GM12864 (cell line): ENCODE measurements at regions not wholly inside any gene's neighbourhood (a gene's known extent, or its start where the extent isn't known, plus 50 kb on each side); places are given as distances from the start of the nearest gene placed in this dataset.

Experiments used
- DNase-seq: peaks from one replicate; pipeline ENCODE4 v3.0.0-alpha.2; 2011; ENCODE audit warnings: low read depth
- H3K4me3 ChIP-seq: 2 replicates; pipeline ENCODE4 v1.5.1; 2011; ENCODE audit warnings: mild to moderate bottlenecking, low read depth, low read length, control low read depth
- CTCF ChIP-seq: IDR thresholded peaks from 2 replicates; pipeline ENCODE4 v1.5.1; 2011; ENCODE audit warnings: low read depth, mild to moderate bottlenecking, moderate library complexity, low read length, control low read depth, inconsistent platforms; ENCODE audit errors: missing control alignments

- DNase-seq, result no peak
- TF ChIP-seq CTCF, result no peak
- H3K4me3 ChIP-seq, result no peak overlapping the region
Observed at GRCh38 chr13:107276936-107277335, 709.0 kb upstream of the ARGLU1 start.

GRCh38 chr13:107275945-107276614, 708.1 kb upstream of the ARGLU1 start:
- no peak for DNase-seq
- H3K4me3 ChIP-seq, result no peak overlapping the region
- TF ChIP-seq CTCF, result no peak

GRCh38 chr13:107275312-107275711, 707.4 kb upstream of the ARGLU1 start:
- TF ChIP-seq CTCF, result no peak
- no peak for DNase-seq
- no peak overlapping the region for H3K4me3 ChIP-seq

- no peak for DNase-seq
- H3K4me3 ChIP-seq, result no peak overlapping the region
- no peak for TF ChIP-seq CTCF
Observed at GRCh38 chr13:107271227-107271626, 703.3 kb upstream of the ARGLU1 start.

- no peak overlapping the region for H3K4me3 ChIP-seq
- no peak for TF ChIP-seq CTCF
- DNase-seq, result no peak
Observed at GRCh38 chr13:107266657-107267056, 698.7 kb upstream of the ARGLU1 start.

- H3K4me3 ChIP-seq, result no peak overlapping the region
- no peak for DNase-seq
- no peak for TF ChIP-seq CTCF
Observed at GRCh38 chr13:107258599-107259187, 690.8 kb upstream of the ARGLU1 start.

- TF ChIP-seq CTCF, result no peak
- no peak for DNase-seq
- no peak overlapping the region for H3K4me3 ChIP-seq
Observed at GRCh38 chr13:107254392-107254791, 686.5 kb upstream of the ARGLU1 start.
